Gastrocnemius medialis (tissue), 4 donors: ENCODE measurements at regions not wholly inside any gene's neighbourhood (a gene's known extent, or its start where the extent isn't known, plus 50 kb on each side); places are given as distances from the start of the nearest gene placed in this dataset.

Experiments used
- POLR2A ChIP-seq, 2 donors: fragments of 450-650 bp; IDR thresholded peaks; one replicate each; pipeline ENCODE4 v1.6.1; 2017; ENCODE audit warnings: antibody characterized with exemption in 2 of 2, mild to moderate bottlenecking in 2 of 2, moderate library complexity in 2 of 2
- TF ChIP-seq, protein P1 (sequence below), 5 experiments: fragments of 450-650 bp in 3 of 5; fragments of 200-600 bp in 2 of 5; sonication (generic) in 2 of 5; IDR thresholded peaks in 4 of 5; conservative IDR thresholded peaks in 1 of 5; 1 replicate in 4 of 5; 2 replicates in 1 of 5; pipeline ENCODE4 v1.5.1; 2016 to 2019; ENCODE audit warnings: antibody characterized with exemption in 5 of 5, mild to moderate bottlenecking in 3 of 5, moderate library complexity in 3 of 5

DNA sequence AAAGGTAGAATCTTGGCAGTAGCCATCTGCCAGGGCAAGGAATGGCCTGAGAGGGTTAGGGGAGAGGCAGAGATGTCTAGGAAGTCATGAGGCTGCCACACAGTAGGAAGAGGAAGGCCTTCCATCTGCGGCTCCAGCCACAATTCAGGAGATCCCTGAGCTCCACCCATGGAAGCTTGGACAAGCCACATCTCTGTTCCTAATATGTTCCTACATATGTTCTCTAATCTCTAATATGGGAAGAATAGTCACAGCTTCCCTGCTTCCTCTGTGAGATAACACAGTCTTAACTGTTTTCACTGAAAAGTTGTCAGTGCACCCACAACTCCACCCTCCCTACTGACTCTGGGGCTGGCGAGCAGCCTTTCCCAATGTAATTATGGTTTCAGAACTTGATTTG is 109.5 kb downstream of the CDC7 start:
- TF ChIP-seq, protein P1, sequence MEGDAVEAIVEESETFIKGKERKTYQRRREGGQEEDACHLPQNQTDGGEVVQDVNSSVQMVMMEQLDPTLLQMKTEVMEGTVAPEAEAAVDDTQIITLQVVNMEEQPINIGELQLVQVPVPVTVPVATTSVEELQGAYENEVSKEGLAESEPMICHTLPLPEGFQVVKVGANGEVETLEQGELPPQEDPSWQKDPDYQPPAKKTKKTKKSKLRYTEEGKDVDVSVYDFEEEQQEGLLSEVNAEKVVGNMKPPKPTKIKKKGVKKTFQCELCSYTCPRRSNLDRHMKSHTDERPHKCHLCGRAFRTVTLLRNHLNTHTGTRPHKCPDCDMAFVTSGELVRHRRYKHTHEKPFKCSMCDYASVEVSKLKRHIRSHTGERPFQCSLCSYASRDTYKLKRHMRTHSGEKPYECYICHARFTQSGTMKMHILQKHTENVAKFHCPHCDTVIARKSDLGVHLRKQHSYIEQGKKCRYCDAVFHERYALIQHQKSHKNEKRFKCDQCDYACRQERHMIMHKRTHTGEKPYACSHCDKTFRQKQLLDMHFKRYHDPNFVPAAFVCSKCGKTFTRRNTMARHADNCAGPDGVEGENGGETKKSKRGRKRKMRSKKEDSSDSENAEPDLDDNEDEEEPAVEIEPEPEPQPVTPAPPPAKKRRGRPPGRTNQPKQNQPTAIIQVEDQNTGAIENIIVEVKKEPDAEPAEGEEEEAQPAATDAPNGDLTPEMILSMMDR (IDR thresholded peaks at IDR 0.05 in 4 of 5, conservative IDR thresholded peaks at IDR 0.05 in 1 of 5): no peak
- no peak for TF ChIP-seq POLR2A (IDR thresholded peaks at IDR 0.05)
